ENCODE measurements at regions not wholly inside any gene's neighbourhood (a gene's known extent, or its start where the extent isn't known, plus 50 kb on each side); places are given as distances from the start of the nearest gene placed in this dataset.

DNA sequence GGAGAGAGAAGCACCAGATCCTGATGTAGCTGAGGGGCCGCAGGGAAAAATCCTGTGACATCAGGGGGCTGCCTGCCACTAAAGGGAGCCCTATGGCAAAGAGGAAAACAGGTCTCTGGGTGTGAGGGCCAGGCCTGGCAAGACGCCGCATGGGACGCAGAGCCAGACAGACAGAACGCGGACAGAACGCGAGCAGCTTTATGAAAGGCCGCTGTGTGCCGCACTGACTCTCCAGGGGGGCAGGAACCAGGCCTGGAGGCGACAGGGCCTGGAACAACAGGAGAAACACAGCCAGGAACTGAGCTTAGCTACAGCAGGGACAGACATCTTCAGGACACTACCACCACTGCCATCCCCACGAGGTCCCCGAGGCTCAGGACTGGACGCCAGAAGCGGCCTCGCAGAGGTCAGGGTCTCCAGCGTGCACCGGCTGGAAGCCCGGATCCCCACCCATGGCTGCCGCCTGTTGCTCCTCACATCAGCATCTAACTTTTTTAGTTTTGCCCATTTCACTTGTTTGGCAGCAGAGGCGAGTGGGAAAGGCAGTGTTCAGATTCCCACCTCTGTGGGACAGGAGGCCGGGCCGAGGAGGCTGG, 131.6 kb downstream of the VAPA start:
- no peak for DNase-seq
- ATAC-seq (ENCODE audit: low read depth in 2 of 2), result no peak
- Histone ChIP-seq H3K27me3 (ENCODE audit: control insufficient read depth, insufficient read depth, low read length) (no peaks in the 10 kb centered on the region), H3K9me3 (ENCODE audit: control insufficient read depth in 2 of 2, low read length in 2 of 2) (peaks cover 4 to 7% of the 10 kb centered on the region in 2 experiments), H3K36me3 (ENCODE audit: control insufficient read depth, insufficient read depth, low read length) (no peaks in the 10 kb centered on the region), H3K4me3 (ENCODE audit: low read depth, low read length) (no peak overlapping the region), H3K4me1 (ENCODE audit: control insufficient read depth, insufficient read depth, low read length, poor library complexity, severe bottlenecking) (no peaks in the 10 kb centered on the region), H3K27ac (ENCODE audit: insufficient read depth, low read length, poor library complexity, severe bottlenecking) (no peak overlapping the region)
- Mint-ChIP-seq H3K36me3 (no peaks in the 10 kb centered on the region), H3K4me1 (no peaks in the 10 kb centered on the region), H3K4me3 (no peak overlapping the region), H3K9me3 (peaks cover 0 to 18% (median 6%) of the 10 kb centered on the region in 7 donors), H3K27me3 (peaks cover 6% of the 10 kb centered on the region), H3K27ac (no peak overlapping the region)

DNA sequence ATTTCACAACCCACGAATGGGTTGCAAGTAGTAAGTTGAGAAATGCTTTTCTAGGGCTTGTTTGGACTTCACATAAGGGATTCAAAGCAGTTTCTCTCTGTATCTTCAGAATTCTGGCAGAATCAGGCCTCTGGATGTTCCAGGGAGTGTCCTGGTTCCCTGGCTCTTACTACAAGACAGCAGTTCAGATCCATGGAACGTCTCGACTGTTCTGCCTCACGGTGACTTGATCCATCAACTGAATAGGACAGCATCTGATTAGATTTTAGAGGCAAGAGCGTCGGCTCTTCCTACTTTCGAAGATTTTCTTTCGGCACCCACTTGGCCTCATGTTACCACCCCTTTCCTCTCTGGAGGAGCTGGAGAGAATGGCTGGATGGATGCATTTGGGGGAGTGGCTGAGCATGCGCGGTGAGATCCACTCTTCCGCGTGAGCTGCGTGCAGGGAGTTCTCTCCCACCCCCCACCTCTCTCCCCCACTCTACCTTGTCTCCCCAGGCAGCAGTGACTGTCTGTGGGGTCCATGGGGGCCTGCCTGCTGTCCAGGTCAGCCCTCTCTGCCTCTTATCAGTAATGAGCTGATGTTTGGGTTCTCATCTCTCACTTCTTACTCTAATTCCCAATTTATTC, 132.5 kb downstream of the VAPA start:
- Histone ChIP-seq H3K4me1 (ENCODE audit: control insufficient read depth, insufficient read depth, low read length, poor library complexity, severe bottlenecking) (no peaks in the 10 kb centered on the region), H3K9me3 (ENCODE audit: control insufficient read depth in 2 of 2, low read length in 2 of 2) (peaks cover 4 to 7% of the 10 kb centered on the region in 2 experiments), H3K36me3 (ENCODE audit: control insufficient read depth, insufficient read depth, low read length) (no peaks in the 10 kb centered on the region), H3K4me3 (ENCODE audit: low read depth, low read length) (no peak overlapping the region), H3K27me3 (ENCODE audit: control insufficient read depth, insufficient read depth, low read length) (no peaks in the 10 kb centered on the region), H3K27ac (ENCODE audit: insufficient read depth, low read length, poor library complexity, severe bottlenecking) (no peak overlapping the region)
- DNase-seq (no peak), ATAC-seq (ENCODE audit: low read depth in 2 of 2) (no peak)
- Mint-ChIP-seq H3K4me3 (no peak overlapping the region), H3K36me3 (no peaks in the 10 kb centered on the region), H3K27ac (no peak overlapping the region), H3K9me3 (peaks cover 0 to 17% (median 6%) of the 10 kb centered on the region in 7 donors), H3K4me1 (no peaks in the 10 kb centered on the region), H3K27me3 (no peaks in the 10 kb centered on the region)

DNA sequence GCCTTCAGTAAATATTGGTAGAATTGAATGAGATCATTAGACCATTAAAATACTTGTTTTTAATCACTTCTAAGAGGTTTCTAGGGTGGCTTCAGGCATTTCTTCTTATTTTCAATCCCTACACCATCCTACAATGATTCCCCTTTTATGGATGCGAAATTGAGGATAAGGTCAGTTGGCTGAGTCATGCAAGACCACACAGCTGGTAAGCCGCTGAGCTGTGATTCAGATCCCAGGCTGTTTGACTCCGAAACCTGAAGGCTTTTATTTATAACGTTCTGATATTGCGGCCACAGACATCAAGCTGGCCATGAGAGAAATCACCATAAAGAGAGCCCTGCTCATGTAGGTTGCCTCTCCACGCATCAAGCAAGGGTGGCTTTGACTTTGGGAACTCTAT, 133.4 kb downstream of the VAPA start:
- Histone ChIP-seq H3K27ac (ENCODE audit: insufficient read depth, low read length, poor library complexity, severe bottlenecking) (no peak overlapping the region), H3K4me1 (ENCODE audit: control insufficient read depth, insufficient read depth, low read length, poor library complexity, severe bottlenecking) (no peaks in the 10 kb centered on the region), H3K36me3 (ENCODE audit: control insufficient read depth, insufficient read depth, low read length) (no peaks in the 10 kb centered on the region), H3K4me3 (ENCODE audit: low read depth, low read length) (no peak overlapping the region), H3K27me3 (ENCODE audit: control insufficient read depth, insufficient read depth, low read length) (no peaks in the 10 kb centered on the region), H3K9me3 (ENCODE audit: control insufficient read depth in 2 of 2, low read length in 2 of 2) (peaks cover 2 to 6% of the 10 kb centered on the region in 2 experiments)
- DNase-seq (no peak), ATAC-seq (ENCODE audit: low read depth in 2 of 2) (no peak)
- H3K9me3 Mint-ChIP-seq, result peaks cover 0 to 9% (median 2%) of the 10 kb centered on the region in 7 donors
- H3K27ac Mint-ChIP-seq, result no peak overlapping the region
- no peaks in the 10 kb centered on the region for H3K4me1 Mint-ChIP-seq
- H3K4me3 Mint-ChIP-seq, result no peak overlapping the region
- H3K36me3 Mint-ChIP-seq, result no peaks in the 10 kb centered on the region
- no peaks in the 10 kb centered on the region for H3K27me3 Mint-ChIP-seq

DNA sequence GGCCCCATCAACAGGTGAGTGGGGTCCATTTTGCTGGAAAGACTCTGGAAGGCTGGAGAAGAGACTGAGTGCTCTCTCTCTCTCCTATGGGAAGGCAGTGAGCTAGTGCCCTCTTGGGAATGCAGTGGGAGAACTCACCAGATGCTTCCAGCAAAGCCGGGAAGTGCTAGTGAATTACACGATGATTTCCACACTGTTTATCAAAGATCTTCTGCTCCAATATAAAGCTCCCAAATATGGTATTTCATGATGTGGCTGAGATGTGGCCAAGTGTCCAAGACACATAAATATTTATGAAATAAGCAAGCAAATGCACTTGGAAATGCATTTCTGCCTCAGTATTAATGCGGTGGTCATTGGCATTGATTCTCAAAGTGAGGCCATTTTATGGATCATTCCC, 135.9 kb downstream of the VAPA start:
- Histone ChIP-seq H3K4me3 (ENCODE audit: low read depth, low read length) (no peak overlapping the region), H3K27me3 (ENCODE audit: control insufficient read depth, insufficient read depth, low read length) (no peaks in the 10 kb centered on the region)
- no peaks in the 10 kb centered on the region for H3K4me1 Mint-ChIP-seq

DNA sequence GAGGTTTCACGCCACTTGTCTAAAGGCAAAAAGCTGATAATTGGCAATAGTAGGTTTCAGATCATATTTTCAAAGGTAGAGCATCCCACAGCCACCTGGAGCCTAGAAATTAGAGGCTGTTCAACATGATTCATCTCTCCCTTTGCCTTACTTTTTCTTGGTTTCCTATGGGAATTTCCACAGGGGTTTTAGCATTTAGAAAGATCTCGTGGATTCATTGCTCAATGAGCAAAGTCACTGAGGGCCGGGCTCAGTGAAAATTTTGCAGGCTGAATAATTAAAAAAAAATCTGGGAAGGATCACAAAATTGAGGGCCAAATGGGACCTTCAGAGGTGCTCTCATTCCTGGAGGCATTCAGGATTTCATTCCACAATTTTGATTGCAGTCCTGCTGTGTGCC, 137.1 kb downstream of the VAPA start:
- DNase-seq (no peak), ATAC-seq (ENCODE audit: low read depth in 2 of 2) (no peak)
- Histone ChIP-seq H3K4me3 (ENCODE audit: low read depth, low read length) (no peak overlapping the region), H3K4me1 (ENCODE audit: control insufficient read depth, insufficient read depth, low read length, poor library complexity, severe bottlenecking) (no peaks in the 10 kb centered on the region), H3K36me3 (ENCODE audit: control insufficient read depth, insufficient read depth, low read length) (no peaks in the 10 kb centered on the region), H3K27ac (ENCODE audit: insufficient read depth, low read length, poor library complexity, severe bottlenecking) (no peak overlapping the region), H3K9me3 (ENCODE audit: control insufficient read depth in 2 of 2, low read length in 2 of 2) (no peaks in the 10 kb centered on the region), H3K27me3 (ENCODE audit: control insufficient read depth, insufficient read depth, low read length) (no peaks in the 10 kb centered on the region)
- H3K27ac Mint-ChIP-seq, result no peak overlapping the region
- H3K27me3 Mint-ChIP-seq, result no peaks in the 10 kb centered on the region
- no peaks in the 10 kb centered on the region for H3K9me3 Mint-ChIP-seq
- no peaks in the 10 kb centered on the region for H3K36me3 Mint-ChIP-seq
- H3K4me3 Mint-ChIP-seq, result no peak overlapping the region
- no peaks in the 10 kb centered on the region for H3K4me1 Mint-ChIP-seq

More for the DNA sequence above, 135.9 kb downstream of the VAPA start:
- Mint-ChIP-seq H3K36me3 (no peaks in the 10 kb centered on the region), H3K27ac (no peak overlapping the region), H3K4me3 (no peak overlapping the region), H3K27me3 (no peaks in the 10 kb centered on the region), H3K9me3 (peaks cover 0 to 2% (median 0%) of the 10 kb centered on the region in 7 donors)
- ATAC-seq (ENCODE audit: low read depth in 2 of 2), result no peak
- Histone ChIP-seq H3K4me1 (ENCODE audit: control insufficient read depth, insufficient read depth, low read length, poor library complexity, severe bottlenecking) (no peaks in the 10 kb centered on the region), H3K36me3 (ENCODE audit: control insufficient read depth, insufficient read depth, low read length) (no peaks in the 10 kb centered on the region), H3K27ac (ENCODE audit: insufficient read depth, low read length, poor library complexity, severe bottlenecking) (no peak overlapping the region), H3K9me3 (ENCODE audit: control insufficient read depth in 2 of 2, low read length in 2 of 2) (no peaks in the 10 kb centered on the region)
- no peak for DNase-seq

DNA sequence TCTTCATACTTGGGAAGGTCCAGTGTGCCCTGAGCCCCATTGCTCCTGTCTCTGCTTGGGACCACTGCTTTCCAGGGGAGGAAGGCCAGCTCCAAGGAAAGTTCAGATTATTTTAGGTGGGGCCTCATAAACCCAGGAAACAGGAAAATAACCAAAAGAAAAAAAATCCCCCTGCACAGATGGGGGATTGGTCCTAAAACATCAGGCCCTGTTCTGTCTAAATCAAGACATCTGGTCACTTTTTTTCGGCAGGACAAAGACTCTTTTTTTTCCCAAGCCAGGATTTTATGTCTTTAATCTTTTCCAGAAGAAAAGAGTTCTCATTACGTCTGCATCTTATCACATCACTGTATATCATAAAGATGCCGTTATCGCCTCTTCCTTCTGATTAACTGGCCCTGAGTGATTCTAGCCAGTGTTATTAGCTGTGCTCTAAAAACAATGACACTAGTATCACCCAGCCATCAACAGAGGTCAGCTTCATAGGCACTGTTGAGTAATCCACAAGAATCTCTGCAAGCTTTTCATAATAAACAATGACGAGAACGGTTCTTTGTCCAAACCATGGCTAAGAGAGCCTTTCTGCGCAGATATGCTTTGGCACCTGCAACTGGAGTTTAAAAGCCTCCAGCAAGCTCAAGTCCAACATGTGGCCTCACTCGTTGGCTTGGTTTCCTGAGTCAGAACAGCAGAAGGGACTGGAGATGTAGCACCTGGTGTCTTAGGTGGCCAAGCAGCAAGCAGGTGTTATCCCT, 138.2 kb downstream of the VAPA start:
- no peak overlapping the region for H3K27ac Mint-ChIP-seq
- no peaks in the 10 kb centered on the region for H3K9me3 ChIP-seq (ENCODE audit: control insufficient read depth in 2 of 2, low read length in 2 of 2)
- no peak overlapping the region for H3K4me3 ChIP-seq (ENCODE audit: low read depth, low read length)
- H3K36me3 Mint-ChIP-seq, result no peaks in the 10 kb centered on the region
- H3K4me1 ChIP-seq (ENCODE audit: control insufficient read depth, insufficient read depth, low read length, poor library complexity, severe bottlenecking), result no peaks in the 10 kb centered on the region
- H3K27me3 Mint-ChIP-seq, result no peaks in the 10 kb centered on the region
- H3K27me3 ChIP-seq (ENCODE audit: control insufficient read depth, insufficient read depth, low read length), result no peaks in the 10 kb centered on the region
- H3K4me1 Mint-ChIP-seq, result no peaks in the 10 kb centered on the region
- ATAC-seq (ENCODE audit: low read depth in 2 of 2) (no peak), DNase-seq (no peak)
- no peaks in the 10 kb centered on the region for H3K36me3 ChIP-seq (ENCODE audit: control insufficient read depth, insufficient read depth, low read length)
- H3K27ac ChIP-seq (ENCODE audit: insufficient read depth, low read length, poor library complexity, severe bottlenecking), result no peak overlapping the region
- no peak overlapping the region for H3K4me3 Mint-ChIP-seq
- H3K9me3 Mint-ChIP-seq, result no peaks in the 10 kb centered on the region

DNA sequence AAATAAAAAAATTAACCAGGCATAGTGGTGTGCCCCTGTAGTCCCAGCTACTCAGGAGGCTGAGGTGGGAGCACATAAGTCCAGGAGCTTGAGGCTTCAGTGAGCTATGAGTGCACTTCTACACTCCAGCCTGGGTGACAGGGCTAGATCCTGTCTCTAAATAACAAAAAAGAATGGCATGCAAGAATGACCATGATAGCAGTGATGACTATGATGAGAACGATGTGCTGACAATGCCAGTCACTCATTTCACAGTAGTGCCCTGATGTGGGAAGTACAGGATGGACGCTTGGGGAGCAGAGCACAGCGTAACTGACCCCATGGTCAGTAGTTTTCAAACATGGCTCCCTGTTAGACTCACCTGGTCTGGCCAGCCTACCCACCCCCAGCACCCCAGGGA, 139.1 kb downstream of the VAPA start:
- Mint-ChIP-seq H3K9me3 (no peaks in the 10 kb centered on the region), H3K4me1 (no peaks in the 10 kb centered on the region), H3K36me3 (no peaks in the 10 kb centered on the region), H3K27ac (no peak overlapping the region), H3K27me3 (no peaks in the 10 kb centered on the region), H3K4me3 (no peak overlapping the region)
- no peak overlapping the region for H3K27ac ChIP-seq (ENCODE audit: insufficient read depth, low read length, poor library complexity, severe bottlenecking)
- no peak overlapping the region for H3K4me3 ChIP-seq (ENCODE audit: low read depth, low read length)
- DNase-seq, result no peak
- H3K27me3 ChIP-seq (ENCODE audit: control insufficient read depth, insufficient read depth, low read length), result no peaks in the 10 kb centered on the region
- no peaks in the 10 kb centered on the region for H3K9me3 ChIP-seq (ENCODE audit: control insufficient read depth in 2 of 2, low read length in 2 of 2)
- no peaks in the 10 kb centered on the region for H3K4me1 ChIP-seq (ENCODE audit: control insufficient read depth, insufficient read depth, low read length, poor library complexity, severe bottlenecking)
- ATAC-seq (ENCODE audit: low read depth in 2 of 2), result no peak
- H3K36me3 ChIP-seq (ENCODE audit: control insufficient read depth, insufficient read depth, low read length), result no peaks in the 10 kb centered on the region
